NCI-H526 treated with DMSO at 0.1 percent for 48 hours (cell line): ENCODE measurements at regions not wholly inside any gene's neighbourhood (a gene's known extent, or its start where the extent isn't known, plus 50 kb on each side); places are given as distances from the start of the nearest gene placed in this dataset.
"Not testable (repeated sequence)": the region's sequence is repeated elsewhere in the genome, so short reads cannot be mapped to it uniquely, and the experiment has no call there.

ENCODE experiments used
- DNase-seq: peaks from one replicate; lab custom pipeline; 2025; lab: John Stamatoyannopoulos, UW

DNA sequence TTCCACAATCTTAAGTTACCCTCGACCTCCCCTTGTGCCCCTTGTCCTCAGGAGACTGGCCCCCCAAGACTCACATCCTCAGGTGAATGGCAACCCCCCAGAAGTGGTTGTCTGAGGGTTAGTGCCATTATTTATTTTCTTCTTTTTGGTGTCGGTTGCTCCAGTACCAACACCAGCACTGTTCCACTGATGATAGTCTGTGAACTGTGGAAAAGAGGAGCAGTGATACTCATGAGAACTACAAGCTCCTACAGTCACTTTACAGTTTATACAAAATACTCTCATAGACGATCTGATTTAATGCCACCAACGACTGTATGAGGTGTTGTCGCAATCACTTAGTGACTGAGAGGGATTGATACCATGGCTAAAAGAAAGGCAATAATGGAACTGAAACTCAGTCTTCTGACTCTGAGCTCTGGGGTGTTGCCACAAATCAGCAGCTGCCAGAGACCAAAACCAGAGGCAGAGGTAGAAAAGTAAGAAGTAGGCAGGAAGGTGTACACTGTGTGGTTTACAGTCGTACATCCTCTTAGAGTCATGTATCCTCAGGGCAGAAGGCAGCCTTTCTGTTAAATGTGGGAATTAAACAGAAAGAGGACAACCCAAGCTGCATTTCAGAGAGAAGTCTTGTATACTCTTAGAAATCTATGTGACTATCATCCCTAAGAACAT, 90.8 kb upstream of the ADCY2 start:
- DNase-seq = not testable (repeated sequence)

DNA sequence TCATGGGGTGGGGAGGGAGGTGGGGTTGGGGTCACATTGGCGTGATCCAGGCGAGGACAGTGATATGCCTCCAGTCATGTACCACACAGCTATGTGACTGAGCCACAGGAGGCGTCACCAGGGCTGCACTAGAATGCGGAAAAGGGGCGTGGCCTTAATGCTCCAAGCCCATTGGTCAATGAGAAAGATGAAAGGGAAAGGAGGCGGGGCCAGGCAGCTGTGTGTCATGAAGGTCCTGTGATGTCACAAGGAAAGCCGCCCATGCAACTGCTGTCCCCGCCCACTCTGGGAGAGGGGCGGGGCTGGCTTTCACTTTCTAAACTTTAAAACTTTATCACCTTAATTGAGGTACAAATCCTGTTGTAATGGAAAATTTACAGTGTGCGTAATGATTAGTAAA, 89.4 kb upstream of the ADCY2 start:
- DNase-seq = not testable (repeated sequence)

DNA sequence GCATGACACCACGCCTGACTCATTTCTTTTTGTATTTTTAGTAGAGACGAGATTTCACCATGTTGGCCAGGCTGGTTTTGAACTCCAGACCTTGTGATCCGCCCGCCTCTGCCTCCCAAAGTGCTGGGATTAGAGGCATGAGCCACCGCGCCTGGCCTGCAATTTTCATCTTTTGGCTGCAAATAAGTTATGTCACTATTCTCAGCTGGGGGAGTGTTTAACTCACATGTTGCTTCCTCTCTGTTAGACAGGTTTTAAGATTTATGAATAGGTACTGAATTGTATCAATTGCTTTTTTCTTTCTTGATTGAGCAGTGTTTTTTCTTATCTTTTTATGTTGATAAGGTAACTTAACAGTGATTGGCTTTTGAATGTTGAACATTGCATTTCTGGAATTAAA, 88.2 kb upstream of the ADCY2 start:
- not testable (repeated sequence) for DNase-seq

DNA sequence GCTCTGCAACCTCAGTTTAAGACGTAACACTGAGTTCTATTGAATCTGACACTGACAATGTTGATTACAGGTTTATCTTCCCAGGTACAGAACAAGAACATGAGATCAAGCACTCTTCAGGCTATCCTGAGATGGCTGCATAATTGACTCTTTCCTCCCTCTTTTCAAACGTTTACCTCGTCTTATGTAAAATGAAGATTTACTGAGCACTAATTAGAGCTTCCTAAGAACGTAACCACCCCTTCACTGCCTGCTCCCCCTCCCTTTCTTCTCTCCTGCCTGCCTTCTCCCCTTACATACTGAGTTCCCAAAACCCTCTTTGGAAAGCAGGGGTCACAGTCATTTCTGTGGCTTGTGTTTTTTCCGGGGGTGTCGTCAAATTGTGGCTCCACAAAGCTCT, 86.2 kb upstream of the ADCY2 start:
- DNase-seq = not testable (repeated sequence)

DNA sequence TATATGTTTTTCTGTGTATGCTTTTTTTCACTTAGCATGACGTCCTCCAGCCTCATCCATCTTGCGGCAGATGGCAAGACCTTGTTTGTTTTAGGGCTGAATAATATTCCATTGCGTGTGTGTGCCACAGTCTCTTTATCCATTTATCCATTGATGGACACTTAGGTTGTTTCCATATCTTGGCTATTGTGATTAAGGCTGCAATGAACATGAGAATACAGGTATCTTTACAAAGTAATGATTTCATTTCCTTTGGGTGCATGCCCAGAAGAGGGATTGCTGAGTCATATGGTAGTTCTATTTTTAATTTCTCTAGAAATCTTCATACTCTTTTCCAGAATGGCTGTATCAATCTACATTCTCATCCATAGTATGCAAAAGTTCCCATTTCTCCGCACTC, 85.3 kb upstream of the ADCY2 start:
- not testable (repeated sequence) for DNase-seq

DNA sequence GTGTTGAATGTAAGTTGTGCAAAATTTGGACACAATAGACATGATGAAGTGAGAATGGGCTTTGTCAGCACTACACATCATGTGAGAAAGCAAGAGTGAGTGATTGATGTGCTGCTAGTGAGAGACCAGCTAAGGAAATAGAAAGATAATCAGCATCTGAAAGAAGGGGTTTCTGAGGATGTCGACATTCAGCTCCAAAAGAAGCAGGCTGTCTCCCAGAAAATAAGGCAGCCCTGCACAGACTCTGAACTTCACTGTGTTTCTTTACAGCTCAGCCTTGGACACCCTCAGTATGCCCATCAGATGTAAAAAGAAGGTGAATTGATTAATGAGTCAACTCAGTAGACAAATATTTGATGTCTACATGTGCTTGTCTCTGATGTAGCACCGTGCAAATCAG, 80.8 kb upstream of the ADCY2 start:
- no peak for DNase-seq

DNA sequence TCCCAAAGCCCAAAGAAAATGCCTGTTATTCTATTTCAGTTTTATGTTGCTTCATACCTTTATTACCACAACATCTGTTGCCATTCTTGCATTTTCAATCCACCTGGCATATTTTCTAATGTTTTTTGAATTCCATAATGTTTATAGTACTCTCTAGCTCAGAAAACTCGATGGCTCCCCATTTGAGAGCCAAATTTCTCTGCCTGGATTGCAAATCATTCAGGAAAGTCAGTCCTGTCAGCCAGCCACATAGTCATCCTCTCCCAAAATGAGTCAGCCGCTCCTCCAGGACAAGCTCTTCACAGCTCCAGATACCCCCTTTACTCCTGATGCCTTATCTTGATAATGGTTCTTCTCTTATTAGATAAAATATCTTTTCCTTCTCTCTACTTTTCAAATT, 78.2 kb upstream of the ADCY2 start:
- DNase-seq = no peak

DNA sequence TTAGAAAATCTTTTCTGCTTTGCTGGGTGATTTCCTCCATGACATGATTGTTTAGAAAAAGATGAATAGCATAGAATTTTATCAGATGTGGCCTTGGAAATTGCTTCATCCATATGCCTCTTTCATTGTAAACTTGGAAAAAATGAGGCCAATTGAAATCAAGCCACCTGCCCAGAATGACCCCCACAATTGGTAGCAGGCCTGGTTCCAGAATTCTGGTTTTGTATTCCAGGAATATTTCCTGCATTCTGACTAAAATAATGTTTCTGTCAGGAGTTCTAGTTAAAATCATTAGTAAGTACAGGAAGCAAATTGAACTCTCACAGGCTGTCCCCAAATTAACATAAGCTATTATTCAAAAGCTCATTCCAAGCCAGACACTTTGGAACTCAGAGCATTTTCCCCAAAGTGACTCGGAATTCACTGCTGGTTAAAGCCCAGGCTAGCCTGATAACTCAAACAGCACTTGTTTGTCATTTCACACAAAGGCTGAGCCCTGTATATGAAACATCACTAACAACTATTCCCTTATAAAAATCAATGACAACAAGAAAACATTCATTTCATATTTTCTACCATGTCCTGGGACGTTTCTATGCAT, 75.1 kb upstream of the ADCY2 start:
- no peak for DNase-seq

DNA sequence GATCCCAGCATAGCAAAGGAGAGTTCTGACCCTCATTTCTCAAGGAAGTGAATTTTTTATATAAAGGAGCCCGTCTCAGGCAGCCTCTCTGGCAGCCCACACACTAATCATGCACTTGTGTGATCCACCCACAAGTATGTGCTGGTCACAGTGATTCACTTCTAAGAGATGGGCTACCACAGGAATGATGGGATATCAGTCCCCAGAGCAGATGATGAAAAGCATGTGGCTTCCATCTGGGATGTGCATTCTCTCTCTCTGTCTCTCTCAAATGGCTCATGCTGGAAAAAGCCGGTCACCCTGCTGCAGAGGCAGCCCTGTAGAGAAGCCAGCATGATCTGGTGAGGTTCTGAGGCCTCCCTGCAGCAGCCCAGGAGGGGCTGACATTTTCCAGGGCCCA, 74.2 kb upstream of the ADCY2 start:
- DNase-seq = no peak

DNA sequence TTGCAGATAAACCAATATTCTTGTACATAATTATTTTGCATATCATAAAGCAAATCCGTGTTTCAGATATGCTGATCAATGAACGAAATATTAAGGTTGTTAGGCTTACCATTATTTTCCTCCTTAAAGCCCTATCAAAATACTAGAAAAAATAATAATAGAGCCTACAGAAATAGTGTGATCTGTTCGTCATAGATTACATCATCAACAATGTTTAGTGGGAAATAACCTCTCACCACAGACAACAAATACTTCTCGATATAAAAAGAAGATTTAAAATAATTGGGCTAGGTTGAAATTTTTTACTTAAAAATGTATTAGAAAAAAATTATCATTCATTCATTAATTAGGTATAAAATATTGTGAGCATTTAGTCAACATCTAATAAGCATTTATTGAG, 71.0 kb upstream of the ADCY2 start:
- DNase-seq = no peak

DNA sequence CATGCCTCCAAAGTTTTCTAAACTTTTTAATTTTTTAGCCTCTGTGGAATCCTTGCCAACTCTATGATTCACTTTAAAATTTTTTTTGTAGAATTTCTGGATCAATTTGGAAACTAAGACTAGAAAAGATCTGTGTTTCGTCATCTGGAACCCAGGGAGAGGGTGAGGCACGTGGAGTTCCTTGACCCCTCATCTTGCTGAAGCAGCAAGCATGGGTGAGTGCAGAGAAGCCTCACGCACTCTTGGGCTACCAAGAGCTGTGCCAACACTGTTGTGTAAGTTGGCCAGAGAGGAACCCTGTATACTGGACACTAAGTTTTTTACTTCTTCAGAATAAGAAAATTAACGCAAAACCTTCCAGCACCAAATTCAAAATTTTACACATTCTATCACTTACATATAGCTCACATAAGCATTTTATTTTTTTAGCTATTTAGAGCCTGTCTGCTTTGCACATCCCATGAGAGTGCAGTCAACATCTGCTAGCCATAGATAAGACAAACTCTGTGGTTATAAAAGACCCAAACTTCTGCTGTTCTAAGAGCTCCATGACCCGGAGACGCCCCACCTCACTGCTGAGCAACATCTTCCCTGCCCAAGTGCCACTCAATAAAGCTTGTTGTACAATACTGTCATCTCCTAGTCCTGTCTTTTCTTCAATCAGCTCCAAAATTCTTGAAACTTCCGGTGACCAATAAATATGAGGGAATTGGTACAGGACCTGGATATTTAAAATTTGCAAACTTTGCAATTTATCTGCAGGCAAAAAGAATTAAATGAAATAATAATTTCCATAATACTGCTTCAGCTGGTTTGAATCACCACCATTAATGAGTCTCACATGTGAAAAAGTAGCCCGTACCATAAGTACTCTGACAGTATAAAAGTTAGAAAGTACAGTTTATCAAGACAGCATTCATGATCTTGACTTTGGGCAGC, 69.7 kb upstream of the ADCY2 start:
- DNase-seq = no peak

DNA sequence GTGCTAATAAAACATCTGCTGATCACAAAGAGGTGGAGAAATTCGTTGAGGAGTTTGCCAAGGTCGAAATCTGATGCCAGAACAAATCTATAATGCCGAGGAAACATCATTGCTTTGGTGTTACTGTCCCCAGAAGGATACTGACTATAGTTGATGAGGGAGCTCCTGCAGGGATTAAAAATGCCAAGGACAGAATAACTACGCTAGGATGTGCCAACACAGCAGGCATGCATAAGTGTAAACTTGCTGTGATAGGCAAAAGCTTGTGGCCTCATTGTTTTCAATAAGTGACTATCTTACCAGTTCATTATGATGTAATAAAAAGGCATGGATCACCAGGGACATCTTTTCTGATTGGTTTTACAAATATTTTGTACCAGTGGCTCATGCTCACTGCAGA, 66.8 kb upstream of the ADCY2 start:
- no peak for DNase-seq

DNA sequence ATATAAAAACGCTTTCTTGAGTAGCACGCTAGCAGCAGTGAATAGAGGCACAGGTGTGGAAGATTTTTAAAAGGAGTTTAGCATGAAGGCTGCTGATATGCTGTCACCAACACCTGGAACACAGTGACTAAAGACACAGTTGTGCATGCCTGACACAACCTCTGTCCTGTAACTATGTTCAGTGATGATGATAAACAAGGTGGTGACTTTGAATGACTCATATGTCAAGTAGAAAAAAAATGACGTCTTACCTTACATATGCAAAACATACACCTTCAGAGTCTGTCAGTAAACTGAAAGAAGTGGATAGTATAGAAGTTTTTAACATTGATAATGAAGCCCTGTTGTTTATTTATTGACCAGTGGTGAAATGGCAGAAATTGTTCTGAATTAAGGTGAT, 66.2 kb upstream of the ADCY2 start:
- DNase-seq = no peak

DNA sequence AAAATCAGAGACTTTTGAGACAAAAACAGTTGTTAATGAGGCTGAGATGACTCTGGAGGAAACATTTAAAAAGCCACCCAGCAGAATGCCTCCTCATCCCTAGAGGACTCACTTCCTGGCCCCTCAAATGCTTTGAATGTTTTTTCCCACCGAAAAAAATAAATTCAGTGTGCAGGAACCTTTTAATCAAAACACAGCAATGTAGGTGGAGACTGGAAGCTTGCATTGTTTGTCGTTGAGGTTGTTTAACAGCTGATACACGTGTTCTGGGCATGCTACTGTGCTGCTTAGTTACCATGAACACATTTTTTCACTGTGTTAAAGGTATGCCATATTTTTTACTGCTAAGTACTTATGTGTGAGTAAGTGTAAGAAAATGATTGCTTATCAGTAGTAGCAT, 65.7 kb upstream of the ADCY2 start:
- DNase-seq = no peak

DNA sequence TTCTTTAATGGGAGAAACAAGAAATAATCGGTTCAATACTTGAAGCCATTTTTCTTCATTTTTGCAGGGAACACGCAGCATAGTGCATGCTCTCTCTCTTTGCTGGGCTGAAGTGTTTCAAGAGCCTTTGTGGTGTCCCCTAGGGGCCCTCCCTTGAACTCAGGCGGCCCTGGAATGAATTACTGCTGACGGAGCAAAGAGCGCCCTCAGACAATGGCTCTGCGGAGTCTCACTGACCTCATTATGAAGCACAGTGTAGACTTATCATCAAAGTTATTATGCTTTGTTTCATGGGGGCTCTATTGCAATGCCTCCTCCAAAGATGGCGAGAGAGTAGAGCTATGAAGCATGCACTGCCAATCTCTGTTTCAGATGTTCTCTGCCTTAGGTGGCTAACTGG, 64.8 kb upstream of the ADCY2 start:
- DNase-seq = no peak
